CD4-positive, CD25-positive, alpha-beta regulatory T cell (primary cell): ENCODE measurements at regions not wholly inside any gene's neighbourhood (a gene's known extent, or its start where the extent isn't known, plus 50 kb on each side); places are given as distances from the start of the nearest gene placed in this dataset.

Source experiments
- ATAC-seq, 2 donors: fragments of 150-1000 bp; cut with Tn5 transposase; one replicate each; pipeline ENCODE4 v1.10.0; 2021; ENCODE audit warnings: low read depth in 2 of 2, moderate number of reproducible peaks in 2 of 2, moderate library complexity in 1 of 2
- DNase-seq, 3 donors: peaks; one replicate each; pipeline versions ENCODE4 v3.0.0 to v3.0.0-alpha.2; 2012 to 2022; ENCODE audit warnings: mixed read lengths in 1 of 3
- H3K27ac ChIP-seq: one replicate; pipeline ENCODE4 v1.7.0; 2013; ENCODE audit warnings: mild to moderate bottlenecking, low read length; ENCODE audit not compliant: insufficient read depth, poor library complexity, severe bottlenecking
- H3K27me3 ChIP-seq: one replicate; pipeline ENCODE4 v1.7.0; 2013; ENCODE audit warnings: low read length; ENCODE audit not compliant: control insufficient read depth, insufficient read depth
- H3K36me3 ChIP-seq: one replicate; pipeline ENCODE4 v1.7.0; 2013; ENCODE audit warnings: mild to moderate bottlenecking, low read length, moderate library complexity; ENCODE audit not compliant: control insufficient read depth, insufficient read depth
- H3K4me1 ChIP-seq: 2 replicates; pipeline ENCODE4 v1.7.0; 2013; ENCODE audit warnings: mild to moderate bottlenecking, low read length; ENCODE audit not compliant: insufficient read depth, control insufficient read depth, poor library complexity, severe bottlenecking
- H3K4me3 ChIP-seq: one replicate; pipeline ENCODE4 v1.7.0; 2013; ENCODE audit warnings: low read depth, mild to moderate bottlenecking, low read length, moderate library complexity
- H3K9me3 ChIP-seq, 2 experiments: 1 replicate in 1 of 2; 2 replicates in 1 of 2; pipeline ENCODE4 v1.7.0; 2013; ENCODE audit warnings: low read length in 2 of 2, mild to moderate bottlenecking in 1 of 2, moderate library complexity in 1 of 2; ENCODE audit not compliant: control insufficient read depth in 2 of 2
- H3K27ac Mint-ChIP-seq, 3 donors: one replicate each; pipeline ENCODE4 v1.8.0; 2020 to 2022; ENCODE audit warnings: mild to moderate bottlenecking in 3 of 3, mixed read lengths in 3 of 3, moderate library complexity in 2 of 3
- H3K27me3 Mint-ChIP-seq: one replicate; pipeline ENCODE4 v1.8.0; 2022; ENCODE audit warnings: mild to moderate bottlenecking, mixed read lengths
- H3K36me3 Mint-ChIP-seq: one replicate; pipeline ENCODE4 v1.8.0; 2020; ENCODE audit warnings: mixed read lengths
- H3K4me1 Mint-ChIP-seq, 4 donors: one replicate each; pipeline ENCODE4 v1.8.0; 2020 to 2022; ENCODE audit warnings: mixed read lengths in 4 of 4, mild to moderate bottlenecking in 1 of 4
- H3K4me3 Mint-ChIP-seq, 4 donors: one replicate each; pipeline ENCODE4 v1.8.0; 2020 to 2022; ENCODE audit warnings: mild to moderate bottlenecking in 4 of 4, mixed read lengths in 4 of 4, moderate library complexity in 3 of 4
- H3K9me3 Mint-ChIP-seq, 7 donors: one replicate each; pipeline ENCODE4 v1.8.0; 2020 to 2022; ENCODE audit warnings: mixed read lengths in 7 of 7, mild to moderate bottlenecking in 3 of 7, moderate library complexity in 2 of 7

- no peaks in the 10 kb centered on the region for H3K36me3 Mint-ChIP-seq
These were observed 87.1 kb downstream of the SOX4 start for GRCh38 chr6:21680611-21681010.

GRCh38 chr6:21690489-21690888, 96.9 kb downstream of the SOX4 start:
- no peaks in the 10 kb centered on the region for H3K9me3 ChIP-seq
- Mint-ChIP-seq H3K36me3 (no peaks in the 10 kb centered on the region), H3K4me3 (no peak overlapping the region), H3K9me3 (peaks cover 0 to 9% (median 3%) of the 10 kb centered on the region in 7 donors), H3K27me3 (no peaks in the 10 kb centered on the region), H3K4me1 (no peaks in the 10 kb centered on the region), H3K27ac (no peak overlapping the region)
- H3K27me3 ChIP-seq, result no peaks in the 10 kb centered on the region
- no peak overlapping the region for H3K4me3 ChIP-seq
- no peaks in the 10 kb centered on the region for H3K36me3 ChIP-seq
- H3K27ac ChIP-seq, result no peak overlapping the region
- DNase-seq, result no peak
- ATAC-seq, result no peak
- H3K4me1 ChIP-seq, result no peaks in the 10 kb centered on the region

More at GRCh38 chr6:21680611-21681010, 87.1 kb downstream of the SOX4 start:
- Histone ChIP-seq H3K27me3 (no peaks in the 10 kb centered on the region), H3K4me3 (no peak overlapping the region), H3K9me3 (no peaks in the 10 kb centered on the region), H3K27ac (no peak overlapping the region), H3K36me3 (no peaks in the 10 kb centered on the region), H3K4me1 (no peaks in the 10 kb centered on the region)
- Mint-ChIP-seq H3K4me1 (no peaks in the 10 kb centered on the region), H3K9me3 (peaks cover 0 to 2% (median 0%) of the 10 kb centered on the region in 7 donors), H3K27ac (no peak overlapping the region), H3K27me3 (no peaks in the 10 kb centered on the region), H3K4me3 (no peak overlapping the region)
- DNase-seq, result no peak
- no peak for ATAC-seq

- H3K4me3 Mint-ChIP-seq, result no peak overlapping the region
- H3K4me1 Mint-ChIP-seq, result no peaks in the 10 kb centered on the region
- H3K9me3 ChIP-seq, result no peaks in the 10 kb centered on the region
- H3K27ac Mint-ChIP-seq, result no peak overlapping the region
- H3K27me3 ChIP-seq, result no peaks in the 10 kb centered on the region
- H3K36me3 ChIP-seq, result no peaks in the 10 kb centered on the region
- no peak for DNase-seq
- H3K4me3 ChIP-seq, result no peak overlapping the region
- no peaks in the 10 kb centered on the region for H3K4me1 ChIP-seq
- no peak for ATAC-seq
- H3K9me3 Mint-ChIP-seq, result peaks cover 0 to 9% (median 3%) of the 10 kb centered on the region in 7 donors
- no peaks in the 10 kb centered on the region for H3K27me3 Mint-ChIP-seq
- H3K27ac ChIP-seq, result no peak overlapping the region
- H3K36me3 Mint-ChIP-seq, result no peaks in the 10 kb centered on the region
These were observed 98.3 kb downstream of the SOX4 start for GRCh38 chr6:21691685-21692346.

GRCh38 chr6:21692721-21693120, 99.2 kb downstream of the SOX4 start:
- ATAC-seq (no peak), DNase-seq (no peak)
- Histone ChIP-seq H3K36me3 (no peaks in the 10 kb centered on the region), H3K9me3 (no peaks in the 10 kb centered on the region), H3K27ac (no peak overlapping the region), H3K4me3 (no peak overlapping the region), H3K4me1 (no peaks in the 10 kb centered on the region), H3K27me3 (no peaks in the 10 kb centered on the region)
- Mint-ChIP-seq H3K36me3 (no peaks in the 10 kb centered on the region), H3K27me3 (no peaks in the 10 kb centered on the region), H3K9me3 (peaks cover 0 to 4% (median 0%) of the 10 kb centered on the region in 7 donors), H3K4me3 (no peak overlapping the region), H3K27ac (no peak overlapping the region), H3K4me1 (no peaks in the 10 kb centered on the region)

GRCh38 chr6:21694168-21694567, 100.6 kb downstream of the SOX4 start:
- Mint-ChIP-seq H3K36me3 (no peaks in the 10 kb centered on the region), H3K4me3 (no peak overlapping the region), H3K27me3 (no peaks in the 10 kb centered on the region), H3K9me3 (peaks cover 0 to 4% (median 0%) of the 10 kb centered on the region in 7 donors), H3K27ac (no peak overlapping the region), H3K4me1 (no peaks in the 10 kb centered on the region)
- no peaks in the 10 kb centered on the region for H3K27me3 ChIP-seq
- ATAC-seq (no peak), DNase-seq (no peak)
- H3K4me3 ChIP-seq, result no peak overlapping the region
- no peaks in the 10 kb centered on the region for H3K9me3 ChIP-seq
- no peaks in the 10 kb centered on the region for H3K4me1 ChIP-seq
- H3K36me3 ChIP-seq, result no peaks in the 10 kb centered on the region
- H3K27ac ChIP-seq, result no peak overlapping the region

- Histone ChIP-seq H3K4me3 (no peak overlapping the region), H3K9me3 (no peaks in the 10 kb centered on the region), H3K27ac (no peak overlapping the region), H3K36me3 (no peaks in the 10 kb centered on the region), H3K4me1 (no peaks in the 10 kb centered on the region), H3K27me3 (no peaks in the 10 kb centered on the region)
- Mint-ChIP-seq H3K9me3 (peaks cover 0 to 5% (median 0%) of the 10 kb centered on the region in 7 donors), H3K4me3 (no peak overlapping the region), H3K4me1 (no peaks in the 10 kb centered on the region), H3K36me3 (no peaks in the 10 kb centered on the region), H3K27me3 (no peaks in the 10 kb centered on the region), H3K27ac (no peak overlapping the region)
- DNase-seq (no peak), ATAC-seq (no peak)
These were observed 114.2 kb downstream of the SOX4 start for GRCh38 chr6:21707524-21708319.

GRCh38 chr6:21708320-21708580, 114.7 kb downstream of the SOX4 start:
- no peaks in the 10 kb centered on the region for H3K9me3 ChIP-seq
- no peaks in the 10 kb centered on the region for H3K36me3 ChIP-seq
- Mint-ChIP-seq H3K36me3 (no peaks in the 10 kb centered on the region), H3K4me3 (no peak overlapping the region), H3K27ac (no peak overlapping the region), H3K27me3 (no peaks in the 10 kb centered on the region), H3K9me3 (peaks cover 0 to 5% (median 0%) of the 10 kb centered on the region in 7 donors), H3K4me1 (no peaks in the 10 kb centered on the region)
- no peak for DNase-seq
- H3K4me1 ChIP-seq, result no peaks in the 10 kb centered on the region
- no peak overlapping the region for H3K4me3 ChIP-seq
- H3K27me3 ChIP-seq, result no peaks in the 10 kb centered on the region
- no peak for ATAC-seq
- no peak overlapping the region for H3K27ac ChIP-seq

GRCh38 chr6:21710216-21710615, 116.7 kb downstream of the SOX4 start:
- no peak overlapping the region for H3K27ac Mint-ChIP-seq
- H3K4me1 ChIP-seq, result no peaks in the 10 kb centered on the region
- no peaks in the 10 kb centered on the region for H3K9me3 ChIP-seq
- no peaks in the 10 kb centered on the region for H3K4me1 Mint-ChIP-seq
- ATAC-seq (no peak), DNase-seq (no peak)
- no peak overlapping the region for H3K27ac ChIP-seq
- no peaks in the 10 kb centered on the region for H3K27me3 ChIP-seq
- no peak overlapping the region for H3K4me3 Mint-ChIP-seq
- H3K36me3 Mint-ChIP-seq, result no peaks in the 10 kb centered on the region
- peaks cover 0 to 3% (median 0%) of the 10 kb centered on the region in 7 donors for H3K9me3 Mint-ChIP-seq
- H3K27me3 Mint-ChIP-seq, result no peaks in the 10 kb centered on the region
- H3K36me3 ChIP-seq, result no peaks in the 10 kb centered on the region
- no peak overlapping the region for H3K4me3 ChIP-seq
